ENCODE measurements at regions not wholly inside any gene's neighbourhood (a gene's known extent, or its start where the extent isn't known, plus 50 kb on each side); places are given as distances from the start of the nearest gene placed in this dataset.

- H3K4me1 ChIP-seq: peaks cover 0 to 3% (median 0%) of the 10 kb centered on the region in 9 donors
- intact Hi-C loops (cut with DNase I): loop anchor here in 1 of 10 donors (10.0 kb wide), 1 partner anchor 84 kb away; no protein-coding TSS in a partner anchor
- H3K9me3 ChIP-seq: no peaks in the 10 kb centered on the region
- DNase-seq (no peak), ATAC-seq (no peak)
- no peaks in the 10 kb centered on the region for H3K27me3 ChIP-seq
- H3K36me3 ChIP-seq: no peaks in the 10 kb centered on the region
- H3K4me3 ChIP-seq: no peak overlapping the region
- no peak overlapping the region for H3K27ac ChIP-seq
- WGBS, 2 donors: 96% methylated on average over 10 of the region's 10 CpGs
- no peak for TF ChIP-seq CTCF (IDR thresholded peaks at IDR 0.05)
These were observed 731.2 kb downstream of the TNS3 start for GRCh38 chr7:46850563-46851330.

- intact Hi-C loops (cut with DNase I): no loop called here
- Histone ChIP-seq H3K36me3 (no peaks in the 10 kb centered on the region), H3K4me1 (no peaks in the 10 kb centered on the region), H3K9me3 (no peaks in the 10 kb centered on the region), H3K27ac (no peak overlapping the region), H3K27me3 (no peaks in the 10 kb centered on the region), H3K4me3 (no peak overlapping the region)
- ATAC-seq (no peak), DNase-seq (no peak)
- TF ChIP-seq CTCF (IDR thresholded peaks at IDR 0.05): no peak
- WGBS, 2 donors: 78 to 84% methylated on average over 2 of the region's 2 CpGs
These were observed 733.0 kb downstream of the TNS3 start for GRCh38 chr7:46848944-46849343.

- no peak overlapping the region for H3K4me3 ChIP-seq
- H3K27me3 ChIP-seq: no peaks in the 10 kb centered on the region
- DNase-seq (no peak), ATAC-seq (no peak)
- WGBS, 2 donors: 92 to 100% methylated on average over 1 of the region's 1 CpG
- H3K27ac ChIP-seq: no peak overlapping the region
- no peaks in the 10 kb centered on the region for H3K4me1 ChIP-seq
- TF ChIP-seq CTCF (IDR thresholded peaks at IDR 0.05): no peak
- H3K9me3 ChIP-seq: no peaks in the 10 kb centered on the region
- no peaks in the 10 kb centered on the region for H3K36me3 ChIP-seq
- intact Hi-C loops (cut with DNase I): no loop called here
These were observed 733.6 kb downstream of the TNS3 start for GRCh38 chr7:46848311-46848710.

GRCh38 chr7:46847126-46847525 is 734.8 kb downstream of the TNS3 start:
- Histone ChIP-seq H3K4me3 (no peak overlapping the region), H3K36me3 (no peaks in the 10 kb centered on the region), H3K4me1 (no peaks in the 10 kb centered on the region), H3K27me3 (no peaks in the 10 kb centered on the region), H3K9me3 (no peaks in the 10 kb centered on the region), H3K27ac (no peak overlapping the region)
- no peak for TF ChIP-seq CTCF (IDR thresholded peaks at IDR 0.05)
- intact Hi-C loops (cut with DNase I): no loop called here
- 94 to 99% methylated on average over 3 of the region's 3 CpGs for WGBS, 2 donors
- DNase-seq (no peak), ATAC-seq (no peak)
